Prostate gland (tissue), 2 donors: ENCODE measurements at regions not wholly inside any gene's neighbourhood (a gene's known extent, or its start where the extent isn't known, plus 50 kb on each side); places are given as distances from the start of the nearest gene placed in this dataset.
A peak's percentile ranks its signal among the peaks of the same experiment; 100 is the strongest.

Source experiments
- DNase-seq: peaks from one replicate; pipeline ENCODE4 v3.0.0-alpha.2; 2019; ENCODE audit warnings: low spot score
- H3K27ac ChIP-seq, 2 donors: fragments of 200-600 bp; sonication (generic); 2 replicates each; pipeline ENCODE4 v1.5.1; 2017 to 2019
- H3K27me3 ChIP-seq: fragments of 200-600 bp; sonication (generic); replicated peaks from 2 replicates; pipeline ENCODE4 v1.5.1; 2019; ENCODE audit not compliant: insufficient read depth
- H3K36me3 ChIP-seq, 2 donors: fragments of 200-600 bp; sonication (generic); 1 replicate in 1 of 2; 2 replicates in 1 of 2; pipeline versions ENCODE4 v1.5.1 to v1.8.1; 2017 to 2019
- H3K4me1 ChIP-seq: fragments of 200-600 bp; sonication (generic); replicated peaks from 2 replicates; pipeline ENCODE4 v1.5.1; 2019
- H3K4me3 ChIP-seq, 2 donors: fragments of 200-600 bp; sonication (generic); 2 replicates each; pipeline ENCODE4 v1.5.1; 2017 to 2019
- H3K9me3 ChIP-seq: fragments of 200-600 bp; sonication (generic); 2 replicates; pipeline ENCODE4 v1.5.1; 2017
- POLR2A ChIP-seq: fragments of 450-650 bp; IDR thresholded peaks from one replicate; pipeline ENCODE4 v1.6.1; 2016; ENCODE audit warnings: antibody characterized with exemption, mild to moderate bottlenecking
- POLR2AphosphoS5 ChIP-seq: sonication (generic); formaldehyde crosslinking; IDR thresholded peaks from one replicate; pipeline ENCODE4 v1.6.1; 2017; ENCODE audit warnings: antibody characterized with exemption
- whole genome bisulfite sequencing: methylation state at CpG from one replicate; pipeline ENCODE4 v1.1.5; 2018; 5-methylcytosine and 5-hydroxymethylcytosine counted together
- intact Hi-C: fragments of 100-400 bp; cut with DNase I; formaldehyde crosslinking; loops from one replicate; pipeline ENCODE4 v1.14.2; 2022
- TF ChIP-seq, protein P1 (sequence below), 4 experiments: fragments of 200-600 bp in 2 of 4; fragments of 450-650 bp in 2 of 4; sonication (generic) in 2 of 4; IDR thresholded peaks; 1 replicate in 3 of 4; 2 replicates in 1 of 4; pipeline ENCODE4 v1.5.1; 2016 to 2019; ENCODE audit warnings: antibody characterized with exemption in 4 of 4, mild to moderate bottlenecking in 2 of 4, moderate library complexity in 2 of 4

GRCh38 chr20:19108155-19108554, 104.3 kb upstream of the SLC24A3 start:
- Histone ChIP-seq H3K27me3 (no peaks in the 10 kb centered on the region), H3K27ac (no peak overlapping the region), H3K36me3 (no peaks in the 10 kb centered on the region), H3K4me3 (no peak overlapping the region), H3K9me3 (no peaks in the 10 kb centered on the region), H3K4me1 (no peaks in the 10 kb centered on the region)
- WGBS: 83% methylated on average over 7 of the region's 7 CpGs
- TF ChIP-seq POLR2AphosphoS5 (no peak), POLR2A (no peak)
- TF ChIP-seq, protein P1, sequence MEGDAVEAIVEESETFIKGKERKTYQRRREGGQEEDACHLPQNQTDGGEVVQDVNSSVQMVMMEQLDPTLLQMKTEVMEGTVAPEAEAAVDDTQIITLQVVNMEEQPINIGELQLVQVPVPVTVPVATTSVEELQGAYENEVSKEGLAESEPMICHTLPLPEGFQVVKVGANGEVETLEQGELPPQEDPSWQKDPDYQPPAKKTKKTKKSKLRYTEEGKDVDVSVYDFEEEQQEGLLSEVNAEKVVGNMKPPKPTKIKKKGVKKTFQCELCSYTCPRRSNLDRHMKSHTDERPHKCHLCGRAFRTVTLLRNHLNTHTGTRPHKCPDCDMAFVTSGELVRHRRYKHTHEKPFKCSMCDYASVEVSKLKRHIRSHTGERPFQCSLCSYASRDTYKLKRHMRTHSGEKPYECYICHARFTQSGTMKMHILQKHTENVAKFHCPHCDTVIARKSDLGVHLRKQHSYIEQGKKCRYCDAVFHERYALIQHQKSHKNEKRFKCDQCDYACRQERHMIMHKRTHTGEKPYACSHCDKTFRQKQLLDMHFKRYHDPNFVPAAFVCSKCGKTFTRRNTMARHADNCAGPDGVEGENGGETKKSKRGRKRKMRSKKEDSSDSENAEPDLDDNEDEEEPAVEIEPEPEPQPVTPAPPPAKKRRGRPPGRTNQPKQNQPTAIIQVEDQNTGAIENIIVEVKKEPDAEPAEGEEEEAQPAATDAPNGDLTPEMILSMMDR (IDR thresholded peaks at IDR 0.05): no peak
- intact Hi-C loops: no loop called here
- DNase-seq: no peak

DNA sequence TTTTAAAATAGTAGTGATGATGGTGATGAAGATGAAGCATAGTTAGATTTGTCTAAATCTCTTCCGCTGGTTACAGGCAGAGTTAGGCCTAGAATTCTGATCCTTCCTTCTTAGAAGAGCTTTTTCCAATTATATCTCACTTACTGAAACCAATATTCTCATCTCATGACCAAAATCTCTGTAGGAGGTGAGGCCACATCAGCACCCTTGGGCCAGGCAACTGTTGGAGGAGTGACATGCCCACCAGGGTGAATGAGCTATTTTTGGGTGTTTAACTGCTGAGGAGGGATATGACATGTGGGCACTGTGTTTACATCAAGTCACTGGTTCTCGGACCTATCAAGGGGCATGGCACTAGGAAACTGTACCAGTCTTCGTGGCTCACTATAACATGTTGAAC, 102.2 kb upstream of the SLC24A3 start:
- TF ChIP-seq POLR2AphosphoS5 (no peak), POLR2A (no peak)
- TF ChIP-seq, protein P1 (IDR thresholded peaks at IDR 0.05): no peak
- Histone ChIP-seq H3K27ac (no peak overlapping the region), H3K27me3 (no peaks in the 10 kb centered on the region), H3K9me3 (no peaks in the 10 kb centered on the region), H3K4me1 (no peaks in the 10 kb centered on the region), H3K4me3 (no peak overlapping the region), H3K36me3 (no peaks in the 10 kb centered on the region)
- no peak for DNase-seq
- intact Hi-C loops: no loop called here
- WGBS: 81% methylated on average over 3 of the region's 3 CpGs

- Histone ChIP-seq H3K36me3 (no peaks in the 10 kb centered on the region), H3K4me1 (no peaks in the 10 kb centered on the region), H3K4me3 (no peak overlapping the region), H3K9me3 (no peaks in the 10 kb centered on the region), H3K27me3 (no peaks in the 10 kb centered on the region), H3K27ac (peak overlapping the region in 1 of 2 donors; percentile 0)
- TF ChIP-seq POLR2A: no peak
- TF ChIP-seq POLR2AphosphoS5: peak; percentile 46
- TF ChIP-seq, protein P1 (IDR thresholded peaks at IDR 0.05): no peak
- 20% methylated on average over 7 of the region's 7 CpGs for WGBS
- no peak for DNase-seq
- intact Hi-C loops: no loop called here
Measured at GRCh38 chr20:19110881-19111460, 101.5 kb upstream of the SLC24A3 start.

GRCh38 chr20:19112828-19113227, 99.6 kb upstream of the SLC24A3 start:
- intact Hi-C loops: no loop called here
- Histone ChIP-seq H3K4me1 (no peaks in the 10 kb centered on the region), H3K27me3 (no peaks in the 10 kb centered on the region), H3K9me3 (no peaks in the 10 kb centered on the region), H3K36me3 (no peaks in the 10 kb centered on the region), H3K4me3 (no peak overlapping the region), H3K27ac (no peak overlapping the region)
- TF ChIP-seq POLR2AphosphoS5 (no peak), POLR2A (no peak)
- TF ChIP-seq, protein P1 (IDR thresholded peaks at IDR 0.05): no peak
- no peak for DNase-seq
- 78% methylated on average over 2 of the region's 2 CpGs for WGBS

DNA sequence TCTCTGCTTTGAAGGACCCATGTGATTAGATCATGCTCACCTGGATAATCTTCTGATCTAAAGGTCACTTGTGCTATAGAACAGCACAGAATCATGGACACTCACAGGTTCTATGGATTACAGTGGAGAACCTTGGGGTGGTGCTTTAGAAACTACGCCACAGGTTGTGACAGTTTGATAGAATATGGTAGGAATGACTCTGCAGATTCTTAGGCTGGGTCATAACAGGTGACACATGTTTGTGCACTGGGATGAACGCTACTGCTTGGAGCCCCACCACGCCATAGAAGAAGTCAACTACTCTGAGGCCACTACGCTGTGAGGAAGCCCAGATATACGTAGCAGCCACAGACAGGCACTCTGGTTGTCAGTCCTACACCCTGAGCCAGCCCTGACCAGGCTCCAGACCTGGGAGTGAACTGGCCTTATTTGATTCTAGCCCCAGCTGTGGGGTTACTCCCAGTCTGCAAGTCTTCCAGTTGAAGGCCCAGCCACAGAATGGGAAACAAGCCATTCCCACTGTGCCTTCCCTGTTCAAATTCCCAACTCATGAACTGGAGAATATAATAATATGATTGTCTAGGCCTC, 99.0 kb upstream of the SLC24A3 start:
- TF ChIP-seq, protein P1 (IDR thresholded peaks at IDR 0.05): no peak
- TF ChIP-seq POLR2AphosphoS5 (no peak), POLR2A (no peak)
- no peaks in the 10 kb centered on the region for H3K36me3 ChIP-seq
- H3K27ac ChIP-seq: no peak overlapping the region
- H3K27me3 ChIP-seq: no peaks in the 10 kb centered on the region
- no peak for DNase-seq
- no peak overlapping the region for H3K4me3 ChIP-seq
- WGBS: 73% methylated on average over 5 of the region's 5 CpGs
- H3K4me1 ChIP-seq: no peaks in the 10 kb centered on the region
- intact Hi-C loops: no loop called here
- H3K9me3 ChIP-seq: no peaks in the 10 kb centered on the region
